SK-N-DZ (cell line): ENCODE measurements at regions not wholly inside any gene's neighbourhood (a gene's known extent, or its start where the extent isn't known, plus 50 kb on each side); places are given as distances from the start of the nearest gene placed in this dataset.
"Not testable (repeated sequence)": the region's sequence is repeated elsewhere in the genome, so short reads cannot be mapped to it uniquely, and the experiment has no call there.

Source experiments
- DNase-seq: peaks from one replicate; pipeline ENCODE4 v3.0.0-alpha.2; 2015; ENCODE audit warnings: low spot score

DNA sequence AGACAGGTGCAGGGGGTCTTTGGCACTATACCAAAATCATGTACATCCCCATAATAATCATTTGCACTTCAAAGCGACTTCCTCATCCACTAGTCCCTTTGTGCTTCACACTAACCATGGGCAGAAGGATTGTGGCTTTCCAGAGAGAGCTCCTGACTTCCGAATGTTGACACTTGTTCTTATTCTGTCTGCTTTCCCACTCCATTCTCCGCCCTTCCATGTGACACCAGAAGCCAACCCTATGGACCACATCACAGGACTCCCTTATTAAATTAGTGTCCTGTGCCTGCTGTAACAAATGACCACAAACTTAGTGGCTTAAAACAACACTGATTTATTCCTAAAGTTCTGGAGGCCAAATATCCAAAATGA, 91.6 kb downstream of the CMC2 start:
- no peak for DNase-seq

GRCh38 chr16:80914379-80915078, 92.2 kb downstream of the CMC2 start:
- no peak for DNase-seq

- DNase-seq = no peak
These were observed 93.3 kb downstream of the CMC2 start for GRCh38 chr16:80913397-80913796.

DNA sequence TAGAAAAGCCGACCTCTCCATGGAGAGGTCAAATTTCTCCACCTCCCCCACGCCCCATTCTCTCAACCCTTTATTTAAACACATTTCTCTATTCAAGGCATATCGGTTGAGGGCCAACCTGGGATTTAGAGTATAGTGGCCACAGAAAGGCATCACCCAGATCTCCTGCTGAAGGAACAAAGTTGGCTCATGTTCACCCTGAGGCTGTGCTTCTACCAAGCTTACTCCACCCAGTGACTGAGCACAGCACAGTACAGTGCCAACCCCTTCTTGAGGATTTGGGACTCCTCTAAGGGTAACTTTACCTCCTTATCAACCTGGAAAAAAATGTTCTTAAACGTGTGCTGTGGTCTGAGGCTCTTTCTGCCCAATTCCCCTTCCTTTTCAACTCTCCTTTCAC, 94.0 kb downstream of the CMC2 start:
- no peak for DNase-seq

- no peak for DNase-seq
These were observed 96.3 kb downstream of the CMC2 start for GRCh38 chr16:80910434-80910833.

DNA sequence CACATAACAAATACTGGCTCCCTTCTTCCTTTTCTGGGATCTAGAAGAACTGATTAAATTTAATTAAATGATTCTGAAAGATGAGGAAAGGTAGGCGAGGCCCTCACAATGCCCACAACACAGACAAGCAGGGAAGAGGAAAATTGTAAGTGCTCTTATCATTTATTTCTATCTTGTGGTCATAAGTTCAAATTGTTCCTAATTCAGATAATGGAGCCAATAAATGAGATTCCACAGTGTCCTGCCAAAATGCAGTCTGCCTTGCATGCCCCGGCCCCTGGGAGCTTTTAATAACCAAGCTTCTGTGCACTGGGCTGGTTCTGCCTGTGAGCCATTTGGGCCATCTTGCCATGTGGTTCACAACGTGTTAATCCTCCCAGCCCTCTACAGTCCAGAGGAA, 97.0 kb downstream of the CMC2 start:
- DNase-seq = peak; percentile 20

- not testable (repeated sequence) for DNase-seq
These were observed 100.5 kb downstream of the CMC2 start for GRCh38 chr16:80906169-80906568.

GRCh38 chr16:80903616-80904015, 99.2 kb upstream of the CDYL2 start:
- no peak for DNase-seq

DNA sequence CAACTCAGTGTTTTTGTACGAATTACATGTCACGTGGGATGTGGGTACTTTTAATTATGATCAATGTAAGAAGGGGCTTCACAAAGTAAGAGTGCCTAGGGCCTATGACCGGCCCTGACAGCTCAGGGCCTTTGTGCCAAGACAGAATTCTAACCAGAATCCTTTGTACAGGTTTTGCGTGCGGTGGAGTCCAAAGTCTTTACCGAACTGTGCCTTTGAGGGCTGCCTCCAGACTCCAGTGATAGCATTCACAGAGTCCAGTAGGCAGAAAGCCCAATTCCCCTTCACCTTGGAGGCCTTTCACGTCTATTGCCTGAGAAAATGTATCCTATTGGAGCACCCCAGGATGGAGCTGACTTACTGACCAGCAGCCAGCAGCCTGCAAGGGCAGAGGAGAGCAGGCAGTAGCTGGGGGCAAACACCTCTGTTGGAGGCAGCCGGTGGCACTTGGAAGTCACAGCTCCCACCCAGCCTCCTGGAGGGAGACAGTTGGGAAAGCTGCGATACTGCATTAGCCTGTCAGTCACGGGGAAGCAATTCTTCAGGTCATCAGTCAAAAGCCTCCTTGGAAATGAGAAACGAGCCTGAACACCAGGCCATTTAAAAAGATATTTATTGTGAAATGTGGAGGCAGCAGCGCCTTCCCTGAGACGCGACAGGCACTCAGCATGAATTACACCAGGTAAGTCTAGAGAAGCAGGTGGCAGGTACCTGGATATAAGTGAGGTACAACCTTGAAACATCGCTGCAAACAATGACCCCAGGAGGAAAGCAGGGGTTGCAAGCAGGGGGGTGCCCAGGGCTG, 98.1 kb upstream of the CDYL2 start:
- DNase-seq = no peak

DNA sequence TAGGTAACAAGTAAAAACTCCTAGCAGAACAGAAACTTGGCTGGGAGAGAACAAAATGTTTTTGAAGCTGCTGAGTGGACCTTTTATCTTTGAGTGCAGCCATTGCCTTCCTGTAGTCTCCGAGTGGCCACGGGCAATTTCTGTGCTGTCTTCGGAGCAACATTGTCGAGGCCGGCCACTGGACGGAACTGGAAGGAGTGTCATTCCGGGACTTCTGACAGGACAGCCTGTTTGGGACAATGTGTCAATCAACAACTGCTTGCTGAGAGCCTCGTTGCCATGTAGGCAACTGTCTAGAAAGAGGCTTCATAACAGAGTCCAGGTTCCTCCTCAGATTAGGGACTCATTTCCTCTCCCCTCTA, 96.2 kb upstream of the CDYL2 start:
- no peak for DNase-seq

DNA sequence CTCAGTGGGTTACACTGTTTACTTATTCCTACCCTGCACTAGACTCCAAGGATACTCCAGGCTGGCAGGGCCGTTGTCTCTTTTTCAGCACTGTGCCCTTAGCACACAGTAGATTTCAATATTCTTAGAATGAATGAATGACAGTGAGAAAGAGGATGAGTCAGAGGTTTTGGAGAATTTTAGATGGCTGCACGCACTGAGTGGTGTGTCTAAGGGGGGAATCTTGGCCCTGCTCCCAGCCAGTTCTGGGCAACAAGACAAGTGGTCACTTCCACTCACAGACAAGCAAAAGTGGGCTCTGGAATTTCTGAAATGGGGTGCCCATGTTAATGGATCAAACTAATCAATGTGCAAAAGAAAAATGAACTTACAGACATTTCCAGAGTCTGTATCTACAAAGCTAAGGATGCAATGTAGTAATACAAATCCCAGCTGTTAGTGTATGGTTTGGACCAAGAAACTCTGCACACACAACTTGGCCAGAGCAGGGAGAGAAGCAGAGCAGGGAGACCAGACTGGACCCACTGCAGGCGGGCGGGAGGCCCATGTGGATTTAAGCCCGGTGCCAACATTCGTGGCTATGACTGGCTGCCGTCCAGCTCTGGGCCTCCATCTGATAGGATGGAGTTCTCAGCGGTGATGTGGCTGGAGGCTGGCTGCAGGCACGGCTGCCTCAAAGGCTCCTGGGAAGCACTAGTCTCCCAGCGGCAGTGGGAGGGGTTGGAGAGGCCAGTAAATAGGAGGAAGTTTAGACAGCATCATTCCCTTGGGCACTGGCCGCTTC, 95.6 kb upstream of the CDYL2 start:
- peak; percentile 41 for DNase-seq

- DNase-seq = no peak
These were observed 92.4 kb upstream of the CDYL2 start for GRCh38 chr16:80896776-80897175.

- no peak for DNase-seq
These were observed 89.7 kb upstream of the CDYL2 start for GRCh38 chr16:80894091-80894490.

DNA sequence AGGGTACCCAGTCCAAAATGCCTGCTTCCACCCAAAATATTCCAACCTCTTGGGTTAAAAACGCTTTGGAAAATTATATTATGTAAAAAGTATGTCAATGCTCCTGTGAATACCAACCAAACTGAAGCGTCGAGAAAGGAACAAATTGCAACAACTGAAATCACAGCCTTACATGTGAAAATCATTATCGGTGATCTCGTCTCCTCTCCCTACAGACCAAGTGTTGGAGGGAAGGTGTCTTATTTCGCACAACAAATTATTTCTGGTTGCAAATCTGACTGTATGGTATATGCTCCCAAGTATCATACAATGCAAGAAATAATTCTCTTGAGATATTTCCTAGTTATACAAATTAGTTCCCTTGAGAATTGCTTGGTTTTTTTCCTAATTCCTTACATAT, 89.3 kb upstream of the CDYL2 start:
- DNase-seq = no peak

DNA sequence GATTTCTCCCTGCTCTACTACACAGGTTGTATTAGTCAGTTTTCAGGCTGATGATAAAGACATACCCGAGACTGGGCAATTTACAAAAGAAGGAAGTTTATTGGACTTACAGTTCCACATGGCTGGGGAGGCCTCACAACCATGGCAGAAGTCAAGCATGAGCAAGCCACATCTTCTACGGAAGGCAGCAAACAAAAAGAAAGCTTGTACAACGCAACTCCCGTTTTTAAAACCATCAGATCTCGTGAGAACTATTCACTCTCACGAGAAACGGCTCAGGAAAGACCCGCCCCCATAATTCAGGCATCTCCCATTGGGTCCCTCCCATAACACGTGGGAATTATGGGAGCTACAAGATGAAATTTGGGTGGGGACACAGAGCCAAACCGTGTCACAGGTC, 88.0 kb upstream of the CDYL2 start:
- DNase-seq = not testable (repeated sequence)

- DNase-seq = no peak
These were observed 85.5 kb upstream of the CDYL2 start for GRCh38 chr16:80889779-80890359.

DNA sequence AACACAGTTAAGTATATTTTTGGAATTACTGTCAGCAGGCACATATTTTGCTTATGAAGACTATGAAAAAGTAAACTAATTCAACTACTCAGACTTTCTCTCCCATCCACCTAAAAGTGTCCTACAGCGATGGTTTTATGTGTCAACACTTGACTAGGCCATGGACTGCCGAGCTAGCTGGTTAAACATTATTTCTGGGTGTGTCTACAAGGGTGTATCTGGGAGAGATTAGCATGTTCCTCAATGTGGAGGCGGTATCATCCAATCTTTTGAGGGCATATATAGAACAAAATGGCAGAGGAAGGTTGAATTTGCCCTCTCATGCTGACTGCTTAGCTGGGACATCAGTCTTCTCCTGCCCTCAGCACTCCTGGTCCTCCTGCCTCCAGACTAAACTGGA, 82.7 kb upstream of the CDYL2 start:
- no peak for DNase-seq

- DNase-seq = no peak
These were observed 79.4 kb upstream of the CDYL2 start for GRCh38 chr16:80883816-80884215.

GRCh38 chr16:80883159-80883642, 78.8 kb upstream of the CDYL2 start:
- no peak for DNase-seq

DNA sequence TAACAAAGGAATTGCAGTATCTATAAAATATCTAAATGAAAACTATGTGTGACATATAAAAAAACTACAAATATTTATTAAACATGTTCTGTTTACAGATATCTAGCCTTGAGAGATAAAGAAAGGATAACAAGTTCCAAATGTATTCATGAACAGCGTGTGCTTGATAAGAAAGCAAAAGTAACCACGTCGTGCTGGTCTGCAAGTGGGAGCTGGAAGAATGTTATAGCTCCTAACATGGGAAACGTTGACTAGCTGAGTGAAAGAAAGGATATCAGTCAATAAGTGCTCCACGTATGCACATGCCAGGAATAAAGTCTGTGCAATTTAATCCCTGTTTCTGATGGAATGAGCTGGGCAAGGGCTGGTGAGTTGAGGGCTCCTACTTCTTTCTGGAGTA, 71.2 kb upstream of the CDYL2 start:
- no peak for DNase-seq

DNA sequence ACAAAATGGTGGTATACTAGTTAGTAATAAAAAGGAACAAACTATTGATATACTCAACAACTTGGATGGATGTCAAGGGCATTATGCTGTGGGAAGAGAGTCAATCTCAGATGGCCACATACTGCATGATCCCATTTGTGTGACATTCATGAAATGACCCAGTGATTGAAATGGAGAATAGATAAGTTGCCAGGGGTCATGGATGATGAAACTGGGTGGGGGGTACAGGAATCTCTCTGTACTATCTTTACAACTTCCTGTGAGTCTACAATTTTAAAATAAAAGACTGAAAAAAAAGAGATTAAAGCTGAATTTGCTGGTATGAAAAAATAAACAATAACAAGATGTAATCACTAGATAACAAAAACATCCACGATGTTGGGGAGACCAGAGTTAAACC, 70.5 kb upstream of the CDYL2 start:
- no peak for DNase-seq

DNA sequence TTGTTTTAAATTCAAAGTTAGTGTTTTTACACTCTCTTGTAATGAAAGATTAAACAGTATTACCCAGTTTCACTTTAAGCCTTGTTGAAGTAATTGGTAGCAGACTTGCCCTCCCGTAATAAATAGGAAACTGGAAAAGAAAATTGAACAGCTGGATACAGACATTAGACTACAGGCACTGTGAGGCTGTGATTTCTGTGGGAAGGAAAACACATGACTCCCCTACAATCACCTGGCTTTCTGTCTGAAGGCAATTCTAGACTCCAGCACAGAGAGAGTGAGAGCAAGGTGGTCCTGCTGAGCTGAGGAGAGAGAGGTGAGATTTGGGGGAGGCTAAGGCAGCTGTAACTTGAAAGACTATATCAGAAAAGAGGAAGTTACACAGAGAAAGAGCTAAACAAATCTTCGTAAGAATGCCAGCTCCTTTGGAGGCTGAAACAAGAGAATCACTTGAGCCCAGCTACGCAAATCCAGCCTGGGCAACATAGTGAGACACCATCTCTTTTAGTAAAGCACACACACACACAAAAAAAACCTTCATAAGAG, 57.8 kb upstream of the CDYL2 start:
- DNase-seq = no peak
